Endometrial microvascular endothelial cells (primary cell): ENCODE measurements at regions not wholly inside any gene's neighbourhood (a gene's known extent, or its start where the extent isn't known, plus 50 kb on each side); places are given as distances from the start of the nearest gene placed in this dataset.

ENCODE experiments used
- in situ Hi-C: cut with HindIII; loops from 2 replicates; pipeline ENCODE4 v1.10.0; 2017; ENCODE audit warnings: low sequenced_read_pairs, low pct_unique_long_range_greater_than_20kb; ENCODE audit errors: inconsistent ontology term

- in situ Hi-C loops = no loop called here
Observed at GRCh38 chr13:44240611-44241145, 132.9 kb upstream of the SERP2 start.

DNA sequence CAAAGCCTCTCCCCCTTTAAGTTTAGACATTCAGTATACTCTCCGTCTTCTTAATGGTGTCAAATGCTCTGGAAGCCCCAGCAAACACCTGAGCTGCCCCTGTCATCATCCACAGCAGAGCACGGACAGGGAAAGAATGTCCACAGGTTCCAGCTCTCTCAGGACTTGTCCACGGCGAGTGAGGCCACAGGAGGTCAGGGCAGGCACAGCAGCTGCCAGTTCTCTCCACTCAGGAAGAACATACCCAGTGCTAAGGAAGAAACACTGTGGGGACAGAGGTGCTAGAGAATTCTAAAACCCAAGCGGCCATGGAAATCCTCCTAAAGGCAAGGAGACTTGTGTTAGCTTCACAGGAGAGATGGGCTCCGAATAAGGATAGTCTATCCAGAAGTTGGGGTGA, 132.0 kb upstream of the SERP2 start:
- in situ Hi-C loops = no loop called here

DNA sequence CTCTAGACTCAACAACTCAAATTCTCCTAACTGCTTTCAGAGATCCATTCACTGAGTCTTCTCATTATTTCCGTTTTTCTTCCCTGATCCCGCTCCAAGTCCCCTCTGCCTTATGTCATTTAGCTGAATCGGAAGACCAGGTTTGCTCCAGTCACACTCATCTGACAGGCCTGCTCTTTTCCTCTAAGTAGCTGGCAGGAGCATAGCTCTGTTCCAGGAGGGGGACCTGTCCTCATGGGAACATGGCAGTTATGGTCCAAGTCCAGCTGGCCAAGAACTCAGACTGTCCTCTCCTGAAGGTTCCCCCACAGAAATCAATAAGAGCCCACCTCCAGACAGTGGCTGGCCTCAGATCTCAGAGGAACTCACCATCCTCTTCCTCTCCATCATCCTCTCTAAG, 130.9 kb upstream of the SERP2 start:
- in situ Hi-C loops = no loop called here

DNA sequence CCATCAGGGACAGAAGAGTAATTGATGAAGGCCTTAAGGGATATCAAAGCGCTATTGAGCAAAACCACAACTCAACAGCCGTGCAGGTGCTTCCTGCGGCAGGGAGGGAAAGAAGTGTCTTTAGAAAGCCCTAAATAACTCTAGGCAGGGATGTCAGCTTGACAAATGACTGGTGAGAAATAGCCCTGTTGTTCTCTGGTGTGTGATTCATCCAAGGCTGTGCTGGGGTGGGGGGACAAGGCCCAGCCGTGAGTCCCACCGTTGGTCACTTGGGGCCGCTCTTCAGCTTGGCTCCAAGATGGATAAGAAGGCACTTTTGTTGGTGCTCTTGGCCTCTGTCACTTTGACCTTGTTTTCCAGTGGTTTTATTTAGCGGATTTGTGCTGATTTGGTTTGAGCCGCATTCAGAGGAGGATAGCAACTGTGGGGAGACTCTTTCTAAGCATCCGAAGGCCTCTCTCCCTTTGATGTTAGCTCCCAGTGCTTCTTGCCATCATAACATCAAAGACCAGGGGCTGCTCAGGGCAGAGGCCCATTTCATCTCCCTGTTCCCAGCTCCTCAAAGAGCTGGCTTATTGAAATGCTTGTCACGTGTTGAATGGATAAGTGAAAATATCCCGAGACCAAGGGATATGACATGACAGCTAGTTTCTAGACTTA, 130.3 kb upstream of the SERP2 start:
- in situ Hi-C loops = no loop called here

GRCh38 chr13:44244288-44244687, 129.3 kb upstream of the SERP2 start:
- in situ Hi-C loops = no loop called here

DNA sequence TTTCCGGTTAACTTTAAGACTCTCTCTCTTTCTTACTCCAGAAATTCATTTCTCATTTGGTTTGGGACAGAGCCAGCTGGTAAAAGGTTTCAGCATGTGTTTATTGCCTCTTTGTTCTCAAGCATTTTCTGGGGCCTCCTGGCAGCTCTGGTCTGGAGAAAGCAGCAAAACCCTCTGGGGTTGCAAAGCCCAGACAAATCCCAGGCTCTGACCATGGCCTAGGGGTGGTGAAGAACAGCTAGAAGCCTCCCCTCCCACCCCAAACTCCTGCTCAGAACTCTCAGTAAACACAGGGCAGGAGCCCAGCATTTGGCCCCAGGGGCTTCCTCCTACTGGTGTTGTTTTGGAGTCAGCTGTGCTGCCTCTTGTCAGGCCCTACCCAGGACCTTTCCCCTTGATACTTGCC, 124.2 kb upstream of the SERP2 start:
- in situ Hi-C loops = no loop called here

DNA sequence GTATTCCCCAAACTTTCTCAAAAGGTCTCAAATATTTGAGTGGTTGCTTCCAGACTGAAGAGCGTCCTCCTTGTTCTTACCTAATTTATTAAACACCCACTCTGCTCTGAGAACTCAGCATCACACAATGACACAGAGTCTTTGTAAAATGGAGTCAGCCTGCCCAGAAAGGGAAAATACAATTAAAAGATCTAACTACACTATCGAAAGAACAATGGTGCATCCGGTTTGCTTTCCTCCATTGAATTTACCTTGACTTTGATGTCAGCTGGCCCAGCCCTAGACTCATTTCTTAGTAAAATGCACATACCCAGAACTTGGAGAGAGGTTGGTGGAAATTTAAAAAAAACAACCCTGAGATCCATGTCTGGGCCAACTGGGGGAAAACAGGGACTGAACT, 120.7 kb upstream of the SERP2 start:
- in situ Hi-C loops = no loop called here

DNA sequence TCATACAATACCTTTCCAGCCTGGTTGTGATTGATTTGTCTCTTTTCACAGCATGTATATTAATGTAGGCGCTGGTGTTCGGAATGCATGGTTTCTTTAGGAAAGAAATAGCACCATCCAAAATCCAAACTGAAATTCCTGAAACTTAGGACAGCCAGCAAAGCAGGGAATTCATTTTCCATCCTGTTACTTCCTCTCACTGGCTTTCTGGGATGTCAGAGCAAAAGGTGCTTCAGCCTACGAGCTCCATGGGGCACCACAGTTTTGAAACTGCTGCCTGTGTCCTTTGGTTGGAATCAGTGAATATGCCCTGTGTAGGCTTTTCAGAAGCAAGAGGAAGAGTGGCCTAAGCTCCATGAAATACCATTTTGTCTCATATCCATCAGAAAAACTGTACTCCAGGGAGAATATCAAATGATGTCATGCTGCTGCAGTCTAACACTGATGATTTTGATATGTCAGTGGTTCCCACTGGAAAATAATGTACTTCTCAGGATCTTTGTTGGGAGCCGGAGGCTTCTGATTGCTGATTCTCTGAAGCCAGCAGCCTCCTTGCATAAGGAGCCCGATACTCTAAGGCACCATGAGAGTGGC, 117.8 kb upstream of the SERP2 start:
- in situ Hi-C loops = no loop called here

DNA sequence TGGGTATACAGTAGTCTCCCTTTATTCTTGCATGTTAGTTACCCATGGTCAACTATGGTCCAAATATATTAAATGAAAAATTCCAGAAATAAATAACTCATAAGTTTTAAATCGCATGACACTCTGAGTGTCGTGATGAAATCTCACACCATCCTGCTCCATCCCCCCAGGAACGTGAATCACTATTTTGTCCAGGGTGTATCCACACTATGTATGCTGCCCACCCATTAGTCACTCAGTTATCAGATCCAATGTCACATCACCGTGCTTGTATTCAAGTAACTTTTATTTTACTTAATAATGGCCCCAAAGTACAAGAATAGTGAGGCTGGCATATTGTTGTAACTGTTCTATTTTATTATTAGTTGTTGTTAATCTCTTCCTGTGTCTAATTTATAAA, 115.8 kb upstream of the SERP2 start:
- in situ Hi-C loops = no loop called here

- in situ Hi-C loops = no loop called here
Observed at GRCh38 chr13:44259045-44260027, 114.3 kb upstream of the SERP2 start.

- in situ Hi-C loops = no loop called here
Observed at GRCh38 chr13:44260336-44260735, 113.3 kb upstream of the SERP2 start.

DNA sequence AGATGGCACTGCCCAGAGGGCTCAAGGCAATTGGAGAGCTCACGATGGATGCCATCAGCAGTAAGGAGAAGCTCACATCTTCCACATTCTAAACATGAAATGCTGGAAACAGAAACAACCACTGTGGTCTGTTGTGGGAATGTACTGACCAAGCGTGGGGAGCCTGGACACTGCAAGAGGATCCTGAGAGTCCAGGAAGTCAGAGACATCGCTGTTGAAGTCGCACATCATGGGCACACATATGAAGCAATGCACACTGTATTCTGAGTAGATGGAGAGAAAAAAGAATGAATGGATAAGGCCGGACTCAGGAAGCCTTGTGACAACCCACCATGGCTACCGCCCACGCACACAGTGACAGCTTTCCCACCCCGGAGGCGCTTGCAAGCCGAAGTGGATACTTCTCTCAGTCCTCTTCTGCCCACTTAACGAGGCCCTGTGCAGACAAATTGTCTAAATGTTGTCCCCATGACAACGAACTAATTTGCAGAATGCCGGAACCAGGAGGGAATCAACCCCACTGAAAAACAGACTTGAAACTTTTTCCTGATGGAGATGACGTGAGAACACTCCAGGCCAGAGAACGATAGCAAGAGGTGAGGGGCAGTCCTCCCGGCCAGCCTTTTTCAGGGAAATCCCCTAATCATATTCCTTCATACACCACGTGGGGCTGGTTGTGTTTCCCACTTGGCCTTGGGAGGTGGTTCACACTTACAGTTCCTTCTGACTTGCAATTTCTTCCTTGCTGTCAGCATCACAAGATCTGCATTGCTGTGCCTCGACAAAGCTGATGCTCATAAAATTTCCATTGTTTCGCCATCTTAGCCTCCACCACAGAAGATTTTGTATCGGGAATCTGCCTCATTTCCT, 109.6 kb upstream of the SERP2 start:
- in situ Hi-C loops = no loop called here

GRCh38 chr13:44266305-44266704, 107.3 kb upstream of the SERP2 start:
- in situ Hi-C loops = no loop called here

DNA sequence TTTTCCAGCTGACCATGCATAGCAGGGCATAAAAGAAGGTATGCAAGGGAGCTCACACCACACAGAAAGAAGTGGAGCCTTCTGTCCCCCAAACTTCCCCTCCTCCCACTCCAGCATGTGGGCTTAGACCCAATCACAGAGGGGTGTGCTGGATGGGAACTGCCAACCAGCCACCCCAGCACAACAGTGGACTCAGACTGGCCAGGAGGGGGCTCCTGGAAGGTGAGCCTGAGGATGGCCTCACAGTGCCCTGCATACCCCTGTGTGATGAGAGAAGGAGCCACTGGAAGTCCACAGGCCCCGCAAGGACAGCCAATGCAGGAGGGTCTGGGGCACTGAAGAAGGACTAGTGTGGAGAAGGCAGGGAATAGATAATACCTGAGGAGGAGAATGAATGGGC, 106.9 kb upstream of the SERP2 start:
- in situ Hi-C loops = no loop called here

DNA sequence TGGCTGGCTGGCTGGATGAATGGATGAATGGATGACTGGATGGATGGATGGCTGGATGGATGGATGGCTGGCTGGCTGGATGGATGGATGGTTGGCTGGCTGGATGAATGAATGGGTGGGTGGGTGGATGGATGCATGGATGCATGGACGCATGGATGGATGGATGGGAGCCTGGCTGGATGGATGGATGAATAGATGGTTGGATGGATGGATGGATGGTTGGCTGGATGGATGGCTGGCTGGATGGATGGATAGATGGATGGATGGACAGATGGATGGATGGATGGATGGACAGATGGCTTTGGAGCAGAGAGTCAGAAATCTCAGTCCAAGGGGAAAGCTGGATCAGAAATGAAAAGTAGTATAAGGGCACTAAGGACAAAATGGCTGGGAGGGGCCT, 106.4 kb upstream of the SERP2 start:
- in situ Hi-C loops = no loop called here

DNA sequence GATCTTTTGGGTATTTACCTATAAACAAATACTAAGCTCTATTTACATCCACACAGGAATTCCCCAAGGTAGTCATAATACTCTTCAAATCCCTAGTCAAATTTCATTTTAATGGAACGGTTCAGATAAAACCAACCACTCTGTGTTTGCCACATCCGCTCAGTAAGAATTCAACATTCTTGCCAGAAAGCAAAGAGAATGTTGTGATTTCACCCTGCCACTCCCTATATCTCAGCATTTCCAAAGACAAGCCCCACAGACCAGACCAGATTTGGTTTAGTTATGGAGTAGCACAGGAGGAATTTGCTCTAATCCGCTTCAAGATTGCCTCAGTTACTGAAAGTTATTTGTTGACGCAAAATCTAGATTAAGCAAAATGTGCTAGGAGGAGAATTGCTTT, 105.6 kb upstream of the SERP2 start:
- in situ Hi-C loops = no loop called here

DNA sequence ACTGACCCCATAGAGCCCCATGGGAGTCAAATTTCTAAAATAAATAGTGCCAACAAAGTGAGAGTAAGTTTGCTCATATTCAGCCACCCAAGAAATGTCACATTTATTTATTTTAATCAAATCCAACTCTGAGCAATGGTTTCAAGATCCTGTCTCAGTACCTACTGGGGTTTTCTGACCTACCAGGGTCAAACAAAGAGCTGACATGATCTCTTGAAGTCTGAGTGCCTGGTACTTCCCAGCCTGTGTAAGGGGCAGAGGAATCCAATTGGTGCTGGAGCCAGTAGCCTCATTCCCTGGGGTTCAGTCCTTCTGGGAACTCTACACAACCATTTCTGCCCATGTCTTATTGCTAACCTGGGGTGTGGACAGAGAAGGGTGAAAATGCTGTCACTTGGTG, 104.6 kb upstream of the SERP2 start:
- in situ Hi-C loops = no loop called here

DNA sequence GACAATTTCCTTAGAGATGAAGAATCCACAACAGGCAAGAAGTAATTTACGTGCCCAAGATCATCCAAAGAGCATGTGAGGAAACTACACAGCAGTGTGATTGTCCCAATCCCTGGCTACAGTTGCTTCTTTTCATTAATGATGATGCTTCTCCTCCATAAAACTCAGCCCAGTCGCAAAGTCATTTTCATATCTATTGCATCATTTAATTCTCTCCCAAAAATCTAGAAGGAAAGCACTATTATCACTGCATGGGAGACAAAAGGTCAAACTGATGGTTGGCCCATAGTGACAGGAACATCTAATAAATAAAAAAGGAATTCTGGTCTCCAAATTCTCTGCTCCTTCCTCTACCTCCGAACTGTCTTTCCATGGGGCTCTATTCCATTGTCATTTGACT, 103.5 kb upstream of the SERP2 start:
- in situ Hi-C loops = no loop called here

- in situ Hi-C loops = no loop called here
Observed at GRCh38 chr13:44271031-44271455, 102.6 kb upstream of the SERP2 start.
